Transverse colon (tissue), 4 donors: ENCODE measurements at regions not wholly inside any gene's neighbourhood (a gene's known extent, or its start where the extent isn't known, plus 50 kb on each side); places are given as distances from the start of the nearest gene placed in this dataset.

Experiments
- DNase-seq: peaks from one replicate; pipeline ENCODE4 v3.0.0-alpha.2; 2019
- H3K27ac ChIP-seq, 4 donors: fragments of 200-600 bp; sonication (generic); 2 replicates each; pipeline ENCODE4 v1.5.1; 2016 to 2018; ENCODE audit warnings: inconsistent platforms in 4 of 4
- H3K27me3 ChIP-seq: fragments of 200-600 bp; sonication (generic); 2 replicates; pipeline ENCODE4 v1.5.1; 2017; ENCODE audit warnings: inconsistent platforms
- H3K36me3 ChIP-seq, 4 donors: fragments of 200-600 bp; sonication (generic); 2 replicates each; pipeline ENCODE4 v1.5.1; 2017 to 2019; ENCODE audit warnings: inconsistent platforms in 4 of 4
- H3K4me1 ChIP-seq, 4 donors: fragments of 200-600 bp; sonication (generic); 2 replicates each; pipeline ENCODE4 v1.5.1; 2017 to 2020; ENCODE audit warnings: inconsistent platforms in 4 of 4
- H3K4me3 ChIP-seq, 4 donors: fragments of 200-600 bp; sonication (generic); 1 replicate in 1 of 4; 2 replicates in 3 of 4; pipeline versions ENCODE4 v1.5.1 to v1.6.1; 2017 to 2019; ENCODE audit warnings: inconsistent platforms in 4 of 4
- H3K9me3 ChIP-seq, 2 donors: fragments of 200-600 bp; sonication (generic); 2 replicates each; pipeline ENCODE4 v1.5.1; 2017 to 2019; ENCODE audit warnings: inconsistent platforms in 2 of 2
- CTCF ChIP-seq, 5 experiments: fragments of 200-600 bp in 3 of 5; fragments of 450-650 bp in 2 of 5; sonication (generic) in 3 of 5; IDR thresholded peaks; 1 replicate in 2 of 5; 2 replicates in 3 of 5; pipeline ENCODE4 v1.5.1; 2016 to 2017; ENCODE audit warnings: antibody characterized with exemption in 5 of 5, inconsistent platforms in 3 of 5, mild to moderate bottlenecking in 2 of 5, moderate library complexity in 1 of 5
- EP300 ChIP-seq: sonication (generic); formaldehyde crosslinking; IDR thresholded peaks from one replicate; pipeline ENCODE4 v1.6.1; 2017; ENCODE audit warnings: antibody characterized with exemption, low read depth
- POLR2A ChIP-seq: fragments of 450-650 bp; IDR thresholded peaks from one replicate; pipeline ENCODE4 v1.6.1; 2016; ENCODE audit warnings: antibody characterized with exemption, mild to moderate bottlenecking, moderate library complexity
- POLR2AphosphoS5 ChIP-seq, 3 donors: sonication (generic); formaldehyde crosslinking; IDR thresholded peaks; one replicate each; pipeline ENCODE4 v1.6.1; 2016; ENCODE audit warnings: antibody characterized with exemption in 3 of 3
- WGBS, 2 donors: methylation state at CpG; one replicate each; pipeline ENCODE4 v1.1.5; 2018; ENCODE audit warnings: low coverage in 1 of 2; 5-methylcytosine and 5-hydroxymethylcytosine counted together
- in situ Hi-C, 4 donors: fragments of 200-750 bp; cut with MboI; loops; one replicate each; pipeline versions ENCODE4 v1.15.0 to v1.15.1; 2017; ENCODE audit warnings: low sequenced_read_pairs in 3 of 4, low pct_ligation_motif_present in 1 of 4, low pct_unique_long_range_greater_than_20kb in 1 of 4
- intact Hi-C: fragments of 100-400 bp; cut with DNase I; formaldehyde crosslinking; loops from one replicate; pipeline ENCODE4 v1.15.1; 2023; ENCODE audit warnings: low total_unique reads

- in situ Hi-C loops (no loop called here), intact Hi-C loops (no loop called here)
- Histone ChIP-seq H3K9me3 (no peaks in the 10 kb centered on the region), H3K4me3 (no peak overlapping the region), H3K27me3 (no peaks in the 10 kb centered on the region), H3K27ac (no peak overlapping the region), H3K4me1 (no peaks in the 10 kb centered on the region), H3K36me3 (no peaks in the 10 kb centered on the region)
- DNase-seq = no peak
- 55 to 68% methylated on average over 7 of the region's 7 CpGs for WGBS, 2 donors
- TF ChIP-seq POLR2A (no peak), EP300 (no peak), CTCF (IDR thresholded peaks at IDR 0.05) (no peak), POLR2AphosphoS5 (IDR thresholded peaks at IDR 0.05) (no peak)
These were observed 271.8 kb upstream of the HTR2A start for GRCh38 chr13:47168618-47169017.

- DNase-seq = no peak
- H3K27ac ChIP-seq = no peak overlapping the region
- no peak for TF ChIP-seq CTCF (IDR thresholded peaks at IDR 0.05)
- no peak for TF ChIP-seq POLR2AphosphoS5 (IDR thresholded peaks at IDR 0.05)
- TF ChIP-seq POLR2A = no peak
- TF ChIP-seq EP300 = no peak
- WGBS, 2 donors = 39 to 55% methylated on average over 6 of the region's 6 CpGs
- H3K27me3 ChIP-seq = no peaks in the 10 kb centered on the region
- H3K4me1 ChIP-seq = no peaks in the 10 kb centered on the region
- H3K4me3 ChIP-seq = no peak overlapping the region
- H3K9me3 ChIP-seq = no peaks in the 10 kb centered on the region
- intact Hi-C loops (no loop called here), in situ Hi-C loops (no loop called here)
- H3K36me3 ChIP-seq = no peaks in the 10 kb centered on the region
These were observed 271.2 kb upstream of the HTR2A start for GRCh38 chr13:47168066-47168465.

- H3K9me3 ChIP-seq = no peaks in the 10 kb centered on the region
- no peaks in the 10 kb centered on the region for H3K27me3 ChIP-seq
- intact Hi-C loops = no loop called here
- H3K4me3 ChIP-seq = no peak overlapping the region
- 45 to 54% methylated on average over 4 of the region's 4 CpGs for WGBS, 2 donors
- no peak for TF ChIP-seq POLR2AphosphoS5 (IDR thresholded peaks at IDR 0.05)
- no peak for TF ChIP-seq POLR2A
- TF ChIP-seq CTCF (IDR thresholded peaks at IDR 0.05) = no peak
- TF ChIP-seq EP300 = no peak
- DNase-seq = no peak
- in situ Hi-C loops = no loop called here
- no peak overlapping the region for H3K27ac ChIP-seq
- no peaks in the 10 kb centered on the region for H3K4me1 ChIP-seq
- no peaks in the 10 kb centered on the region for H3K36me3 ChIP-seq
These were observed 269.5 kb upstream of the HTR2A start for GRCh38 chr13:47166336-47166735.

GRCh38 chr13:47159853-47160550 is 263.1 kb upstream of the HTR2A start:
- intact Hi-C loops = no loop called here
- in situ Hi-C loops = no loop called here
- no peak for DNase-seq
- Histone ChIP-seq H3K27me3 (no peaks in the 10 kb centered on the region), H3K27ac (no peak overlapping the region), H3K4me1 (no peaks in the 10 kb centered on the region), H3K4me3 (no peak overlapping the region), H3K36me3 (no peaks in the 10 kb centered on the region), H3K9me3 (no peaks in the 10 kb centered on the region)
- WGBS, 2 donors = 81 to 100% methylated on average over 3 to 11 of the region's 11 CpGs
- TF ChIP-seq EP300 (no peak), CTCF (IDR thresholded peaks at IDR 0.05) (no peak), POLR2AphosphoS5 (IDR thresholded peaks at IDR 0.05) (no peak)
